ENCODE measurements at regions not wholly inside any gene's neighbourhood (a gene's known extent, or its start where the extent isn't known, plus 50 kb on each side); places are given as distances from the start of the nearest gene placed in this dataset.

GRCh38 chr3:107892955-107893624 lies 197.7 kb downstream of the CD47 start:
- TF ChIP-seq CTCF (IDR thresholded peaks at IDR 0.05; ENCODE audit: insufficient read depth, low read length, poor library complexity, severe bottlenecking), result no peak
- no peak for DNase-seq (ENCODE audit: extremely low read depth, insufficient read length)

GRCh38 chr3:107884719-107885460 lies 205.9 kb downstream of the CD47 start:
- Histone ChIP-seq H3K4me3 (replicated peaks; ENCODE audit: low read depth, low read length) (no peak overlapping the region), H3K36me3 (ENCODE audit: control insufficient read depth, insufficient read depth, low read length) (no peaks in the 10 kb centered on the region), H3K27me3 (replicated peaks; ENCODE audit: control insufficient read depth, insufficient read depth, low read length) (no peaks in the 10 kb centered on the region)
- TF ChIP-seq CTCF (IDR thresholded peaks at IDR 0.05; ENCODE audit: insufficient read depth, low read length, poor library complexity, severe bottlenecking), result no peak
- DNase-seq (ENCODE audit: extremely low read depth, insufficient read length), result no peak

More at GRCh38 chr3:107892955-107893624, 197.7 kb downstream of the CD47 start:
- Histone ChIP-seq H3K36me3 (ENCODE audit: control insufficient read depth, insufficient read depth, low read length) (no peaks in the 10 kb centered on the region), H3K4me3 (replicated peaks; ENCODE audit: low read depth, low read length) (no peak overlapping the region), H3K27me3 (replicated peaks; ENCODE audit: control insufficient read depth, insufficient read depth, low read length) (no peaks in the 10 kb centered on the region; the same call in 1 of the 2 replicates)

- Histone ChIP-seq H3K4me3 (replicated peaks; ENCODE audit: low read depth, low read length) (no peak overlapping the region), H3K36me3 (ENCODE audit: control insufficient read depth, insufficient read depth, low read length) (no peaks in the 10 kb centered on the region), H3K27me3 (replicated peaks; ENCODE audit: control insufficient read depth, insufficient read depth, low read length) (no peaks in the 10 kb centered on the region)
- TF ChIP-seq CTCF (IDR thresholded peaks at IDR 0.05; ENCODE audit: insufficient read depth, low read length, poor library complexity, severe bottlenecking), result no peak
- no peak for DNase-seq (ENCODE audit: extremely low read depth, insufficient read length)
These were observed 206.8 kb downstream of the CD47 start for GRCh38 chr3:107884028-107884427.

GRCh38 chr3:107882881-107883280 lies 207.9 kb downstream of the CD47 start:
- Histone ChIP-seq H3K27me3 (replicated peaks; ENCODE audit: control insufficient read depth, insufficient read depth, low read length) (no peaks in the 10 kb centered on the region), H3K36me3 (ENCODE audit: control insufficient read depth, insufficient read depth, low read length) (no peaks in the 10 kb centered on the region), H3K4me3 (replicated peaks; ENCODE audit: low read depth, low read length) (no peak overlapping the region)
- DNase-seq (ENCODE audit: extremely low read depth, insufficient read length), result no peak
- no peak for TF ChIP-seq CTCF (IDR thresholded peaks at IDR 0.05; ENCODE audit: insufficient read depth, low read length, poor library complexity, severe bottlenecking)

GRCh38 chr3:107882261-107882660 lies 208.6 kb downstream of the CD47 start:
- Histone ChIP-seq H3K4me3 (replicated peaks; ENCODE audit: low read depth, low read length) (no peak overlapping the region), H3K27me3 (replicated peaks; ENCODE audit: control insufficient read depth, insufficient read depth, low read length) (no peaks in the 10 kb centered on the region), H3K36me3 (ENCODE audit: control insufficient read depth, insufficient read depth, low read length) (no peaks in the 10 kb centered on the region)
- TF ChIP-seq CTCF (IDR thresholded peaks at IDR 0.05; ENCODE audit: insufficient read depth, low read length, poor library complexity, severe bottlenecking), result no peak
- no peak for DNase-seq (ENCODE audit: extremely low read depth, insufficient read length)
